ENCODE measurements at regions not wholly inside any gene's neighbourhood (a gene's known extent, or its start where the extent isn't known, plus 50 kb on each side); places are given as distances from the start of the nearest gene placed in this dataset.
A peak's percentile ranks its signal among the peaks of the same experiment; 100 is the strongest.

GRCh38 chr1:36673202-36673601, 190.5 kb upstream of the CSF3R start:
- no peak for DNase-seq

DNA sequence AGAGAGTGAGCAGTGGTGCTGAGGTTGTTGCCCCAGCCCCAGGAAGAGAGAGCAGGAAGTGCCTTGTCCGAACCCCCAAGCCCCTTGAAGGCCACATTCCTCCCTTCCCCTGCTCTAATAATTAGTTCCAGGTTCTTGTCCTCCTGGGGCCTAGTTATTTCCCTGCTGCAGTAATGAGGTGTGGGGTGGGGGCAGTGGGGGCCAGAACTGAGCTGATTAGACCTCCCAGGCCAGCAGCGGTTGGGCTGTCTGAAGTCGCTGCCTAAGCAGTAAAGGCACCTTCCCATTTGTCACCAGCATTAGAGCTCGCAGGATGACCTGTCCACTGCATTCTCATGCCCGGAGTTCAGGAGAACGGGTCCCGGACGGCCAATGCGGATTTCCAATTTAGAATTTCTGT, 186.5 kb upstream of the CSF3R start:
- no peak for DNase-seq

GRCh38 chr1:36667836-36668235, 185.1 kb upstream of the CSF3R start:
- DNase-seq: no peak

GRCh38 chr1:36667256-36667655, 184.5 kb upstream of the CSF3R start:
- DNase-seq: no peak

DNA sequence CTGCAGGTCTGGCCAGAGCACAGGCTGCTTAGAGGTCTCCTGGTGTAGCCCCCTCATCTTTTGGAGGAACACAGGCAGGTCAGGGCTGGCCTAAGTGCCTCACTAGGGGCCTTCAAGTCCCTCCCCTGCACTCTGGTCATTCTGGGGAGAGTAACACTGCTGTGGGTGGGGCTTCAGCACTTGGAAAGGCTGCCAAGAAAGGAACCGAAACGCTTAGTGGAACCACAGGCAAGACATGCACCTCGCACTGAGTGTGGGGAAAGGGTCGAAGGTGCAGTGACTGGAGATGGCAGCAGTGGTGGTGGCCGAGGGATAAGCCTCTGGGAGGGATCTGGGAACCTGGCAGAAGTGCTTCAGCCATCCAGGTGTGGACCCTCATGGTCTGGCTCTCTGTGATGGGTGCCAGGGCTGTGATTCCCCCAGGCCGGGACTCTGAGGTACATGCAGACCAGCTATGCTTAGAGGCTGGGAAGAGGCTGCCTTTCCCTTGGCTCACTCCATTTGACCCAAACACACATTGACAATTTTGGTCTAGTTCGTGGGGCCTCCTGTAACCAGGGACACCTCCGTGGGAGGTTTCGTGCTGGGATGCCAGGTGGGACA, 182.9 kb upstream of the CSF3R start:
- no peak for DNase-seq

GRCh38 chr1:36664571-36665287, 182.0 kb upstream of the CSF3R start:
- no peak for DNase-seq

DNA sequence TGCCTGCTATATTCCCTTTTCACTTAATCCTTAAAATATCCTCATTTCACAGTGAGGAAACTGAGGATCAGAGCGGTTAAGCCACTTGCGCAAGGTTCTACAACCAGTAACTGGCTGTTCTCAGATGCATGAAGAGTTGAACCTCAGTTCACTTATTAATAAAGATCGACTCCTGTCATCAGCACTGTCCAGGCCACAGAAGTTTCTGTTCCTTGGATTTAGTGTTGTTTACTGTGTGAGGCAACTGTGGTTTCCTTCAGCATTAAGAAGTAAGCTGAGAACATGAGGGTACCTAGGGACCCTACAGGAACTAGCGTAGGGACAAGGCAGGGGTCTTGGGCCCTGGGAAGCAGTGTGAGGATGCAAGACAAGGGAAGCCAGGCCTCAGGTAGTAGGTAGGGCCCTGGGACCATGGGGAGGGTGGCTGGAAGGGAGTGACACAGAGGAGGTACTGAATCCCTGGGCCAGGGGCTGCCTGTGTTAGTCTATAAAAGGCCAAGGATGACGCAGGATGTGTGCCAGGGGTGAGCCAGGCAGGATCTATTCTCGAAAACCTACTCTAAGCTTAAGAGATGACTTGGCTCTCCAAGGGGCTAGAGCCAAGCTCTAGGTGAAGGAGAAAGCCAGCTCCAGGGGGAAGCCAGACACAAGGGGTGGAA, 181.2 kb upstream of the CSF3R start:
- no peak for DNase-seq

DNA sequence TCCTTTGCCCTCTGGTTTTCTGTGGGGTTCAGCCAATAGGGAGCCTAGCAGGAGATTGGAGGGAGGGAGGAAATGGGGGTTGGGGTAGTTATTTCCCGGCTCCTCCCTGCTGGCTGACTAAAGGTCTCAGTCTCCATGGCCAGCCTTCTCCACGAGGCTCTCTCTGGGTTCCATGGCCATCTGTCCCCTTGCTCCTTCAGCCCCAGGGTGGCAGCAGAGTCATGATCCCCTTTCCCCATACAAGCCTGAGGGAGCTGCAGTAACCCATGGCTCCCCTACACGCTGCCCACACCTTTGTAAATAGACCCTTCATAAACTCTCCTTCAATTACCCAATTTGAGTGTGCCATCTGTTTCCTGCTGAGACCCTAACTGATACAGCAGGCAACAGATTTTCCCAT, 176.1 kb upstream of the CSF3R start:
- DNase-seq: no peak

DNA sequence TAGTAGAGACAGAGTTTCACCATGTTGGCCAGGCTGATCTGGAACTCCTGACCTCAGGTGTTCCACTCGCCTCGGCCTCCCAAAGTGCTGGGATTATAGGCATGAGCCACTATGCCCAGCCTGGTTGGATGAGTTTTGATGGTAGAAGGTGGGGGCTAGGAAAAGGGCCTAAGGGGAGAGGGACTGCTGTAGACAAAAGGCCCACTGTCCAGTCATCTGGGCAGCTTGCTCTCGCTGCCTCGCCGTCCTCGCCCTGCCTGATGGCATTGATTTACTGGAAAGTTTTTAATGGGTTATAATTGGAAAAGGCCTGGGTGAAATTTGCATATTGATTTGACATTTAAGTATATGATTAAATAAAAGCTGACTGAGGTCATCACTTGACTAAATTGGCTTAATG, 175.1 kb upstream of the CSF3R start:
- no peak for DNase-seq

DNA sequence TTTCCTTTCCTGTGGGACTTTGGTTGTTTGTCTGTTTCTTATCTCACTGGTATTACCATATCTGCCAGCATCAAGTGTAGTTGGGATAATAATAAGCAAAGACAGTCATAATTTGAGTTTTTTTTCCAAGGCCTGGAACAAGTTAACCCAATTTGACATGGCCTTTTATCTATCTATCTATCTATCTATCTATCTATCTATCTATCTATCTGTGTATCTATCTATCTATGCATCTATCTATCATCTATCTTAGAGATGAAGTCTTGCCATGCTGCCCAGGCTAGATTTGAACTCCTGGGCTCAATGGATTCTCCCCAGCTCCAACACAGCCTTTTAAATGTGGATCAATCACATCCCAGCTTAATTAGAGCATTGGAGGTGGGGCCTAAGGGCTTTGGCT, 174.1 kb upstream of the CSF3R start:
- DNase-seq: no peak

- DNase-seq: no peak
Observed at GRCh38 chr1:36656271-36656670, 173.6 kb upstream of the CSF3R start.

- no peak for DNase-seq
Observed at GRCh38 chr1:36654586-36654985, 171.9 kb upstream of the CSF3R start.

- no peak for DNase-seq
Observed at GRCh38 chr1:36653850-36654249, 171.1 kb upstream of the CSF3R start.

DNA sequence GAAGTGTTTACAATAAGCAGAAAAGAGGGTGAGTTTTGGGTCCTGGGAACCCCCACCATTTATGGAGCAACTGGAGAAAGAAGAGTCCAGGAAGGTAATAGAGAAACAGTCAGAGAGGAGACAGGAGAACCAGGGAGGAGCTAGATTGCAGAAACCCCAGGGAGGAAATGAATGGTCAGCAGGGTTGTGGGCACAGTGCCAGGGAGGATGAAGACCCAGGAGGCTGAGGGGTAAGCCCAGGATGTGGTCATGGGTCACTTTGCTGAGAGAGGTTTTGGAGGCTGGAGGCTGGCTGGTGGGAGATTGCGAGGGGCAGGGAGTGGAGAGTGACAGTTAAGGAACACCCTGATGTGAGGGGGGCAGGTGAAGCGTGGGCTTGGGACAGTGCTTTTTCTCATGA, 169.9 kb upstream of the CSF3R start:
- no peak for DNase-seq

DNA sequence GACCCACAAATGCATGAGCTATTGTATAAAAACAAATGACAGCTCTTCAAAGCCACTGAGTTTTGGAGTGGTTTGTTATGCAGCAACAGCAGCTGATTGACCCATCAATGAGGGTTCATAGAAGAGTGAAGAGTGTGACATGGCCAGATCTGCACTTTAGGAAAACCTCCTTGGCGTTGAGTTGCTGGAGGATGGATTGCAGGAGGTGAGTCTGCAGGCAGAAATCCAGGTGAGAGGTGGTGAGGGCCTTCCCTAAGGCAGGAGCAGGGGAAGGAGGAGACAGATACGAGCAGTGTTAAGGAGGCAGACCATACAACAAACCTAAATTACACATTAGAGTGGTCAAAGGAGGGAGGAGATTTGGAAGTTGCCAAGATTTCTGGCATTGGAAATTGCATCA, 169.3 kb upstream of the CSF3R start:
- no peak for DNase-seq

GRCh38 chr1:36651176-36651910, 168.6 kb upstream of the CSF3R start:
- DNase-seq: no peak

GRCh38 chr1:36650200-36651065, 167.7 kb upstream of the CSF3R start:
- peak in 1 of 2 experiments; percentile 25 for DNase-seq

DNA sequence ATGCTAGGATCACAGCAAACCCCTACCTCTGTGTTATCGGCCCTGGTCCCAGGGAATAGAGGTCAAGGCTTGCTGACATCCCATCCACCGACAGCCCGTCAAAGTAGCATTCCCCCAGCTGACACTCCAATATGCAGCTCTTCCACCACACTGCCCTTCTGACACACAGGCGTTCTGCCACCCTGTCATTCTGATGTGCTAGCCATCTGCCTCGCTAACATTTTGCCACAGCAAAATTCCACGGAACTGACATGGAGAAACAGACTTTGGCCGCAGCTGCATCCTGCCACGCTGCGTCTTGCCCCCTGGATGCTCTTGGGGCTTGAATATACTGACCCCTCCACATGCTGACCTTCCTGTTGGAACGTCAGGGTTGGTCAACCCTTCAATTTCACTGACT, 163.2 kb upstream of the CSF3R start:
- DNase-seq: no peak

DNA sequence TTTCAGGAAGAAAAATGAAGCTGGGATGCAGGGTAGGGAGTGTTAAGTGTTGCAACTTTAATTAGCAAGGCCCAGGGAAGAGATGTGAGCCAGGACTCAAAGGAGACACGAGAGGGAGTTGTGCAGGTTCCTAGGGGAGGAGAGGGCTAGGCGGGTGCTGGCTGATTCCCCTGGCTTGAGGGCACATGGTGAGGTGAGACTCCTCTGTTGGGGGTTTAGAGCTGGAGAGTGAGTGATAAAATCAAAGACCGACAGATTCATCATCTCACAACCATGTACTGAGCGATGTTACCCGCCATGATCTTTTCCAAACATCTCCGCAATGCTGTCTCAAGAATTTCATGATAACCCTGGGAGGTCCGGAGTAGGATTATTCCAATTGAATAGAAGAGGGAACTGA, 161.8 kb upstream of the CSF3R start:
- DNase-seq: no peak

DNA sequence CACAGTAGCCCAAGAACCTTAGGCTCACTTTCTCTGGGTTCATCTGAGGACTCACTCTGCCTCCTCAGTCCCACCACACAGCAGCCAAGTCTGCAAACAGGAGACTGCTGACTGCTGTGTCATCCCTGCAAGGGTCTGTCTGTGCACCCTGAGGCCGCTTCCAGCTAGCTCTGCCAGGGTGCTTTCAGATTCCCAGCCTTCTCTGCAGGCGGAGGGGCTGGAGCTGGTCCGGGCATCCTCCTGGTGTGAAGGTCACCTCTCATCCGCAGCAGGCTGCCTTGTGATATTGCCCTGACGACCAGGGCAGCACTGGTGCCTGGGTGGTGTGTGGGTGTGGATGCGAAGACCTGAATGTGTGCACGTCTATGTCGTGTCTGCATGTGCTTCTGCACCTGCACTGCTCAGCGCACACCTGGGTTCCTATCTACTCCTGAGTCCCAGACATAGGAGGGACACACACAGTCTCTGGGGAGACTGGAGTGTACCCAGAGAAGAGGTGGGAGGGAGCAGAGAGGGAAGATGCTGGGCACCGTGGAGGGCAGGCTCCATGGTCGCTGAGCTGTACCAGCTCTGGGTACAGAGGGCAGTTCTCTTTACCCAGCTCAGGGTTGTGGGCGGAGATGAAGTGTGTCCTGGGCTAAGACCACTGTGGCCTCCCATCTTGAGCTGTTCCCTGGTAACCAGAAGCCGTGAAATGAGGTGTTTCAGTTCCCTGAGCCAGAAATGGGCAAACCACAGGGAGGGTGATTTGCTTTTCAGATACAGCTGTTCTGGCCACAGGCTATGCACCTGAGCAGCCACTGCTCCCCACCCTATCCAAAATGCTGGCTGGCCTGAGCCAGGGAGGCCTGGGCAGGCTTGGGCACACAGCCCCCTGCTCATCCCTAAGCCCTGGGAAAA, 160.9 kb upstream of the CSF3R start:
- DNase-seq: no peak

DNA sequence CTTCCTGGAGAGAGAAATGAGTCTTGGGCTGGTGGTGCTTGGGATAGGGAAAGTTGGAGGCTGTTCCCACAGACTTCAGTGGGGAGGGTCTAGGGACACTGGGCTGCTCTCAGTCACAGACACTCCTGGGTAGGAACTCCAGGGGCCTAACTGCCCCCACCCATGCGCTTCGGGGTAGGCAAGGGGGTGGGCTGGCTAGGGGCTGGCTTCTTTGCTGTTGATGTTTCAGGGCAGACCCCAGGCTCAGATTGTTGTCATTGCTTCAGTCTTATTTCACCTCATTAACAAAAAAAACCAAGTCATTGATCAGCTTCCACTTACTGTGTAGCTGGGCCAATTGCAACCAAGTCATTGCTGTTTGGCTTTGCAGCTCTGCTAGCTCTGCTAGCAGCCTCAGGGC, 160.1 kb upstream of the CSF3R start:
- no peak for DNase-seq

GRCh38 chr1:36641776-36642175, 159.1 kb upstream of the CSF3R start:
- no peak for DNase-seq
